ELF-1 (cell line): ENCODE measurements at regions not wholly inside any gene's neighbourhood (a gene's known extent, or its start where the extent isn't known, plus 50 kb on each side); places are given as distances from the start of the nearest gene placed in this dataset.

Source experiments
- DNase-seq: peaks from one replicate; pipeline ENCODE4 v3.0.0-alpha.2; 2016; ENCODE audit warnings: low read depth, low spot score

GRCh38 chr2:487186-488079 is 189.8 kb downstream of the TMEM18 start:
- no peak for DNase-seq

- no peak for DNase-seq
Measured at GRCh38 chr2:486371-486770, 190.8 kb downstream of the TMEM18 start.

- no peak for DNase-seq
Measured at GRCh38 chr2:481388-481787, 193.5 kb upstream of the ALKAL2 start.

GRCh38 chr2:479490-480176 is 191.7 kb upstream of the ALKAL2 start:
- no peak for DNase-seq

- DNase-seq: no peak
Measured at GRCh38 chr2:479031-479430, 191.1 kb upstream of the ALKAL2 start.

GRCh38 chr2:471560-471959 is 183.7 kb upstream of the ALKAL2 start:
- DNase-seq: no peak

GRCh38 chr2:469514-469913 is 181.6 kb upstream of the ALKAL2 start:
- DNase-seq: no peak

DNA sequence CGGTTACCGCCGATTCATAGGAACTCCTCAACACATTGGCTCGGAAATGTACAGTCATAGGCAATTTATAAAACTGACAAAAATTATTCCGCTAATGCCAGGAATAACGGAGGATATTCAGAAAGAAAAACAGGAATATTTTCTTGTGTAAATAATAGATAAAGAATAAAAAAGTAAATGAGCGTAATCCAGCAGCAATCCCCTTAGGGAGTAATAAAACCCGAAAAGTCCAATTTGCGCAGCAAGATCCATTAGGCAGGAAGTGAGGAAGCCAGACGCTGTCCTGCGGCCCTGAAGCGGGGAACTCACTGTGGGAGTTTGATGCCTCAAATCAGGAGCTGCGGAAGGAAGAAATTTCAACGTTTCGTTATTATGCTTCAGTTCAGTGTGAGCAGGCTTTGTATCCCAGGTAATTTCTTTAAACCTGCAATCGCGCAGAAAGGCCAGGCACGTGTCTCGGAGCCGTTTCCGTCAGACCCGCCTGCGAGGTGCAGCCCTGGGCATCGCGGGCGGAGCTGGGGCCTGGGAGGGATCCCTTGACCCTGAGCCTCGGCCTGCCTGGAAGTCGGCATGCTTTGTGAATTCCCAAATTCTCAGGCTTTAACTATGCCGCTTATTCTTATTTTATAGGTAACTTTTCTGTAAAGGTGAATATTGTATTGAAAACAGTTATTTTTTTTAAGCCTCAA is 180.9 kb upstream of the ALKAL2 start:
- DNase-seq: peak; percentile 42

DNA sequence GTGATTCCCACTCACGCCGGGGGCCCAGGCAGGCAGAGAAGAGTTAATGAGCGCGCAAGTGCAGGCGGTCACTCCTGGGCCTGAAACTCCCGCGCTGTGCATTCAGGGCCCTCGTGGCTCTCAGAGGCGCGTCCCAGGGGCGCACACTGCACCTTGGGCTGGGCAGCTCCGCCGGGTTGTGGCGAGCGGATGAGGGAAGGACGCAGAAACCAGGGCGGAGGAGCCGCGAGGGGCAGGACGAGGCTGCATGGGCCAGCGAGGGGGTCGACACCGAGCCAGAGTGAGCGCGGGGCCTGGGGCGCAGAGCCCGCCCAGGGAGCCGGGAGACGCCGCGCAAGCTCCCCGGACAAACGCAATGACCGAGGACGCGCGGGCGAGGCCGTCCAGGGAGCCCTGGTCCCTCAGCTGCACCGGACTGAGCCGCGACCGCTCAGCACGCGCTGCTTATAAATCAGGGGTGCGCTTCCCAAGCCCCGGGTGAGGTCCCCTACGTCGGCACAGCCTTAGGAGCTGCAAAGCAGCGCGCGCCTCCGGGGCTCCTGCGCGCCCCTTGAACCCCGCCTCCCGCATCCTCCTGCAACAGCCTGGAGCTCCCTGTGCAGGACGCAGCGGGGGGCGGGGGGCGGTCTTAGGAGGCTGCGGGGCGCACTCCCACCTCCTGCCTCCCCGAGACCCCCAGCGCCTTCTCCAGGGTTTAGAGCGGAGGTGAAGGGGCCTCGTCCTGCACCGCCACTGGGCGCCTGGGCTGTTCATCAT is 180.2 kb upstream of the ALKAL2 start:
- no peak for DNase-seq

GRCh38 chr2:467543-467891 is 179.6 kb upstream of the ALKAL2 start:
- no peak for DNase-seq

GRCh38 chr2:467101-467500 is 179.2 kb upstream of the ALKAL2 start:
- no peak for DNase-seq

- no peak for DNase-seq
Measured at GRCh38 chr2:464562-465309, 176.8 kb upstream of the ALKAL2 start.

DNA sequence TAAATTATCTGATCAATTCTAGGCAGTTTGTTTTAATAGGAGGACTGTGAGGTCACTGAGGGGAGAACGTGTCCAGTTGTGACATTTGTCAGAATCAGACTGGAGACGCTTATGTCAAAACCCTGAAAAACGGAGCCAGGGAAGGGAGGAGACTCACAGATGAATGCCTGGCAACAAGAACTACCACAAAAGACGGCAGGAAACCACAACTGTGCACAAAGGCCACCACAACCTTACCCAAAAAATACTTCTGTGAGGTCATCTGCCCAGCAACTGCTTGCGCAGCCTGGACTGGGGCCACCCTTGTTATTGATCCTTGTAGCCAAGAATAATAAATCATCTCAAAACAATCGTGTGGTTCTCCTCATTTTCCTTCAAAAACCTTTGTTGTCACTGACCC is 173.0 kb upstream of the ALKAL2 start:
- DNase-seq: no peak

- no peak for DNase-seq
Measured at GRCh38 chr2:459931-460330, 172.0 kb upstream of the ALKAL2 start.

- no peak for DNase-seq
Measured at GRCh38 chr2:458425-458815, 170.5 kb upstream of the ALKAL2 start.

DNA sequence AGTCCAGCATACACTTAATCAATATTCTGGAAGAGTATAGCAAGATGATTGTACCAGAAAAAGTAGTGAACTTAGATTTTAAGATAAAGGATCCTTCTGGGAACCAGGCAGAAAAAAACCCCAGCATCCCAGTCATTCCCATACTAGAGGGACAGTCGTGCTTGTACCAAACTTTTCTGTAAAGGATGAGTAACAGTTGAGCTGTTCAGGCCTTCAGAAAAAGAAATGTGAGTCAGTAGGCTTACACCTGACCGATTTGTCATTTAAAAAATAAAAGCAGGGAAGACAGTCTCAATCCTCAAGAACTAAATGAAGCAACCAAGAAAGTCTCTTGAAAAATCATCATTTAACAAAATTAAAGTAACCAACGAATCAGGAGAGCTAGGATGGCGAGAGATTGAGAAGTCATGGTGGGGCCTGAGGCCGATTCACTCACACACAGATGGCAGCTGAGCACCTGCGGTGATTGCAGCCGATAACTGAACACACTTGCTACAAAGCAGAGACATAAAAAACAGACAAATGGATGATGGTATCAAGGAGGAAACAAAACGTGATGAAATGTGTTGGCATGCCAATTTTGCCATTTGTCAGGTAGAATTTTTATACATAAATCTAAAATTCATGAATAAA is 170.0 kb upstream of the ALKAL2 start:
- no peak for DNase-seq

- no peak for DNase-seq
Measured at GRCh38 chr2:457262-457661, 169.4 kb upstream of the ALKAL2 start.

- no peak for DNase-seq
Measured at GRCh38 chr2:455913-456312, 168.0 kb upstream of the ALKAL2 start.

DNA sequence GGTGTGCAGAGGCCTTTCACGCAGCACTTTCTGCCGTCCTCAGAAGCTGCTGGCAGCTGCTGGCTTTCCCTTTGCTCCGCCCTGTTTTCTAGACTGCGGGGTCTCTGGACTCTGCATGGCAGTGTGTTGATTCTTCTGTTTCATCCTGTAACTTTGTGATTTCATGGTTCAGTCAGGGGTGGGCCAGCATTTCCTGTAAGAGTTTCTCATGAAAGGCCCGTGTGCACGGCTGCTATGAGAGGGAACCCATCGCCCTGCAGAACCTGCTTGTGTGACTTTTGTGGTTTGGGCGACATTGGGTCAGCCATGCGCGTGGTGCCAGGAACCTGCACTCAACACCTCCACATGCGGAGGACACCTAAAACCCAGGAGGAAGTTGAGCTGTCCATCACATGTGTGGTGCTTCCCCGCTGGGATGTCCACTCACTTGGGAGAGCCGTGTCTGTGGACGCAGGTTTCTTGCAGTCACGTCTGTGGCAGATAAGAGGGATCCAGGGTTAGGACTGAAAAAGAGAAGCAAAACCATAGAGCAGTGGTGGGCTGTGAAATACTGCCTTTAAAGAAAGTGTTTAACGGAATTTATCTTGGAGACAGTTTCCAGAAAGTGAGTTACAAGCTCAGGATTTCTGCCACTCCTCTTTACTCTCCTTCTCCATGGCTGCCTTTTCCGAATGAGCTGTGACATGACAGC is 167.3 kb upstream of the ALKAL2 start:
- no peak for DNase-seq

- DNase-seq: no peak
Measured at GRCh38 chr2:453132-453531, 165.2 kb upstream of the ALKAL2 start.
